ENCODE measurements at regions not wholly inside any gene's neighbourhood (a gene's known extent, or its start where the extent isn't known, plus 50 kb on each side); places are given as distances from the start of the nearest gene placed in this dataset.

GRCh38 chr4:122976111-122976510, 53.7 kb upstream of the NUDT6 start:
- TF ChIP-seq CTCF (IDR thresholded peaks at IDR 0.05) = no peak
- no peak for TF ChIP-seq POLR2A (IDR thresholded peaks at IDR 0.05)

Measured in vagina (tissue), 2 donors.